CD4-positive, alpha-beta T cell (primary cell): ENCODE measurements at regions not wholly inside any gene's neighbourhood (a gene's known extent, or its start where the extent isn't known, plus 50 kb on each side); places are given as distances from the start of the nearest gene placed in this dataset.

Source experiments
- ATAC-seq: fragments of 200-7000 bp; cut with Tn5 transposase; one replicate; pipeline ENCODE4 v1.10.0; 2022; ENCODE audit warnings: mild to moderate bottlenecking; ENCODE audit not compliant: poor library complexity
- CTCF ChIA-PET: fragments of 350-600 bp; sonication (Branson Sonifier 250); formaldehyde crosslinking; loops from one replicate; lab custom pipeline; 2021; ENCODE audit warnings: antibody characterized with exemption, inconsistent platforms; lab: Charles Lee
- POLR2A ChIA-PET: fragments of 350-600 bp; sonication (Branson Sonifier 250); formaldehyde crosslinking; loops from one replicate; lab custom pipeline; 2021; ENCODE audit warnings: antibody characterized with exemption, inconsistent platforms; lab: Charles Lee
- DNase-seq, 14 experiments: peaks; one replicate each; pipeline ENCODE4 v3.0.0-alpha.2; 2013 to 2020; ENCODE audit warnings: mixed read lengths in 2 of 14
- H3K27ac ChIP-seq, 2 donors: one replicate each; pipeline versions ENCODE4 v1.5.1 to v1.7.0; 2013; ENCODE audit warnings: low read length in 2 of 2, low read depth in 1 of 2, mild to moderate bottlenecking in 1 of 2
- H3K27me3 ChIP-seq, 2 experiments: 1 replicate in 1 of 2; 2 replicates in 1 of 2; pipeline versions ENCODE4 v1.6.1 to v1.7.0; 2013; ENCODE audit warnings: low read length in 2 of 2, control low read depth in 1 of 2, mild to moderate bottlenecking in 1 of 2, moderate library complexity in 1 of 2; ENCODE audit not compliant: insufficient read depth in 2 of 2, control insufficient read depth in 1 of 2
- H3K36me3 ChIP-seq: one replicate; pipeline ENCODE4 v1.6.1; 2013; ENCODE audit warnings: low read length, control low read depth; ENCODE audit not compliant: insufficient read depth
- H3K4me1 ChIP-seq: one replicate; pipeline ENCODE4 v1.6.1; 2013; ENCODE audit warnings: low read length, control low read depth; ENCODE audit not compliant: insufficient read depth
- H3K4me3 ChIP-seq: one replicate; pipeline ENCODE4 v1.5.1; 2013; ENCODE audit warnings: mild to moderate bottlenecking, low read length, moderate library complexity
- H3K9me3 ChIP-seq, 2 experiments: 1 replicate in 1 of 2; 2 replicates in 1 of 2; pipeline versions ENCODE4 v1.6.1 to v1.7.0; 2013; ENCODE audit warnings: low read length in 2 of 2, mild to moderate bottlenecking in 2 of 2, control low read depth in 1 of 2, moderate library complexity in 1 of 2; ENCODE audit not compliant: control insufficient read depth in 1 of 2, insufficient read depth in 1 of 2
- H3K27ac Mint-ChIP-seq: one replicate; pipeline ENCODE4 v1.8.0; 2020; ENCODE audit warnings: mixed read lengths
- H3K27me3 Mint-ChIP-seq: one replicate; pipeline ENCODE4 v1.8.0; 2021; ENCODE audit warnings: mixed read lengths
- H3K36me3 Mint-ChIP-seq: one replicate; pipeline ENCODE4 v1.8.0; 2021; ENCODE audit warnings: low read depth, mixed read lengths
- H3K4me1 Mint-ChIP-seq: one replicate; pipeline ENCODE4 v1.8.0; 2021; ENCODE audit warnings: low read depth, mixed read lengths
- H3K4me3 Mint-ChIP-seq: one replicate; pipeline ENCODE4 v1.8.0; 2020; ENCODE audit warnings: mild to moderate bottlenecking, mixed read lengths
- H3K9me3 Mint-ChIP-seq: one replicate; pipeline ENCODE4 v1.8.0; 2020; ENCODE audit warnings: mixed read lengths
- CTCF ChIP-seq: fragments of 200-600 bp; IDR thresholded peaks from one replicate; pipeline ENCODE4 v1.8.0; 2022; ENCODE audit warnings: antibody characterized with exemption, mild to moderate bottlenecking
- intact Hi-C, 2 experiments: fragments of 100-400 bp; cut with DNase I in 1 of 2; cut with micrococcal nuclease in 1 of 2; formaldehyde crosslinking; loops; one replicate each; pipeline versions ENCODE4 v1.15.1 to v1.9.0; 2023 to 2025; cut with DNase I, micrococcal nuclease

- no peak for ATAC-seq
- Mint-ChIP-seq H3K4me1 (no peaks in the 10 kb centered on the region), H3K4me3 (no peak overlapping the region), H3K27me3 (no peaks in the 10 kb centered on the region), H3K9me3 (peaks cover 3% of the 10 kb centered on the region), H3K36me3 (no peaks in the 10 kb centered on the region), H3K27ac (no peak overlapping the region)
- Histone ChIP-seq H3K4me3 (no peak overlapping the region), H3K27ac (no peak overlapping the region), H3K4me1 (no peaks in the 10 kb centered on the region), H3K9me3 (peaks cover 4% of the 10 kb centered on the region in 2 experiments), H3K27me3 (no peaks in the 10 kb centered on the region), H3K36me3 (no peaks in the 10 kb centered on the region)
- intact Hi-C loops, result no loop called here
- CTCF ChIA-PET, result no interaction called here
- no peak for DNase-seq
- no peak for TF ChIP-seq CTCF
- POLR2A ChIA-PET, result no interaction called here
These were observed 914.3 kb upstream of the NCAM2 start for GRCh38 chr21:20083925-20084324.

GRCh38 chr21:20086508-20086907, 911.7 kb upstream of the NCAM2 start:
- no peak for DNase-seq
- no peak for TF ChIP-seq CTCF
- Mint-ChIP-seq H3K27ac (no peak overlapping the region), H3K27me3 (no peaks in the 10 kb centered on the region), H3K4me3 (no peak overlapping the region), H3K9me3 (peaks cover 5% of the 10 kb centered on the region), H3K36me3 (no peaks in the 10 kb centered on the region), H3K4me1 (no peaks in the 10 kb centered on the region)
- no peaks in the 10 kb centered on the region for H3K36me3 ChIP-seq
- no peak overlapping the region for H3K27ac ChIP-seq
- CTCF ChIA-PET, result no interaction called here
- H3K27me3 ChIP-seq, result no peaks in the 10 kb centered on the region
- POLR2A ChIA-PET, result no interaction called here
- intact Hi-C loops, result no loop called here
- no peak for ATAC-seq
- H3K9me3 ChIP-seq, result peaks cover 8 to 9% of the 10 kb centered on the region in 2 experiments
- no peaks in the 10 kb centered on the region for H3K4me1 ChIP-seq
- no peak overlapping the region for H3K4me3 ChIP-seq

GRCh38 chr21:20106368-20106767, 891.8 kb upstream of the NCAM2 start:
- H3K27ac ChIP-seq, result no peak overlapping the region
- Mint-ChIP-seq H3K27ac (no peak overlapping the region), H3K27me3 (no peaks in the 10 kb centered on the region), H3K4me1 (no peaks in the 10 kb centered on the region), H3K36me3 (no peaks in the 10 kb centered on the region), H3K4me3 (no peak overlapping the region), H3K9me3 (peaks cover 11% of the 10 kb centered on the region)
- H3K4me1 ChIP-seq, result no peaks in the 10 kb centered on the region
- CTCF ChIA-PET, result no interaction called here
- DNase-seq (no peak), ATAC-seq (no peak)
- no peaks in the 10 kb centered on the region for H3K27me3 ChIP-seq
- TF ChIP-seq CTCF, result no peak
- intact Hi-C loops, result no loop called here
- no peak overlapping the region for H3K4me3 ChIP-seq
- H3K36me3 ChIP-seq, result no peaks in the 10 kb centered on the region
- peaks cover 4 to 5% of the 10 kb centered on the region in 2 experiments for H3K9me3 ChIP-seq
- POLR2A ChIA-PET, result no interaction called here
